IMR-90 (cell line): ENCODE measurements at regions not wholly inside any gene's neighbourhood (a gene's known extent, or its start where the extent isn't known, plus 50 kb on each side); places are given as distances from the start of the nearest gene placed in this dataset.

Source experiments
- ATAC-seq: fragments of 200-7000 bp; cut with Tn5 transposase; 2 replicates; pipeline ENCODE4 v1.9.1; 2020; ENCODE audit warnings: low read depth, mild to moderate bottlenecking, moderate library complexity
- BruUV-seq: library from RNA; stranded (reverse); fragments of 400-500 nt; replicated peaks from 2 replicates; lab custom pipeline; 2021; lab: Mats Ljungman, UMichigan
- CTCF ChIA-PET: fragments of 300-600 bp; formaldehyde crosslinking; extraction: SDS; loops from one replicate; lab custom pipeline; 2021; ENCODE audit warnings: antibody characterized with exemption; lab: Yijun Ruan, JAX
- POLR2A ChIA-PET: fragments of 300-600 bp; sonication (Branson Sonifier 250); formaldehyde crosslinking; loops from one replicate; lab custom pipeline; 2022; ENCODE audit warnings: antibody characterized with exemption; ENCODE audit not compliant: unreplicated experiment; lab: Charles Lee
- DNase-seq: peaks from one replicate; pipeline ENCODE4 v3.0.0; 2013
- H2AFZ ChIP-seq: replicated peaks from 2 replicates; pipeline ENCODE3; 2013; ENCODE audit warnings: low read length, mild to moderate bottlenecking; ENCODE audit not compliant: poor library complexity
- H2AK5ac ChIP-seq: 2 replicates; pipeline ENCODE4 v1.6.1; 2013; ENCODE audit warnings: low read depth, low read length, inconsistent platforms
- H2AK9ac ChIP-seq: replicated peaks from 2 replicates; pipeline ENCODE3; 2013; ENCODE audit warnings: mild to moderate bottlenecking, low read depth, low read length, moderate library complexity; ENCODE audit not compliant: poor library complexity
- H2BK120ac ChIP-seq: 2 replicates; pipeline ENCODE4 v1.6.1; 2013; ENCODE audit warnings: low read depth, low read length, inconsistent platforms
- H2BK15ac ChIP-seq: 3 replicates; pipeline ENCODE4 v1.6.1; 2013; ENCODE audit warnings: low read depth, low read length, inconsistent platforms
- H2BK20ac ChIP-seq: 2 replicates; pipeline ENCODE4 v1.6.1; 2013; ENCODE audit warnings: low read depth, mild to moderate bottlenecking, inconsistent platforms, low read length, moderate library complexity
- H2BK5ac ChIP-seq: 2 replicates; pipeline ENCODE4 v1.6.1; 2013; ENCODE audit warnings: mild to moderate bottlenecking, low read depth, low read length, inconsistent platforms; ENCODE audit not compliant: poor library complexity, severe bottlenecking
- H3K14ac ChIP-seq: replicated peaks from 2 replicates; pipeline ENCODE4 v1.6.1; 2013; ENCODE audit warnings: low read depth, low read length, inconsistent platforms
- H3K18ac ChIP-seq: 2 replicates; pipeline ENCODE4 v1.6.1; 2013; ENCODE audit warnings: low read depth, low read length, control low read depth
- H3K23ac ChIP-seq: 2 replicates; pipeline ENCODE4 v1.6.1; 2013; ENCODE audit warnings: low read depth, low read length, inconsistent platforms
- H3K27ac ChIP-seq: 2 replicates; pipeline ENCODE4 v1.5.1; 2013; ENCODE audit warnings: mild to moderate bottlenecking, control low read depth, low read length; ENCODE audit not compliant: insufficient read depth
- H3K27me3 ChIP-seq: 2 replicates; pipeline ENCODE4 v1.6.1; 2013; ENCODE audit warnings: low read length; ENCODE audit not compliant: control insufficient read depth, insufficient read depth
- H3K36me3 ChIP-seq: 2 replicates; pipeline ENCODE4 v1.6.1; 2013; ENCODE audit warnings: low read length, mixed read lengths; ENCODE audit not compliant: control insufficient read depth, insufficient read depth
- H3K4ac ChIP-seq: 2 replicates; pipeline ENCODE4 v1.6.1; 2013; ENCODE audit warnings: low read depth, low read length, inconsistent platforms
- H3K4me1 ChIP-seq: 2 replicates; pipeline ENCODE4 v1.6.1; 2013; ENCODE audit warnings: low read length, mixed read lengths; ENCODE audit not compliant: control insufficient read depth, insufficient read depth
- H3K4me2 ChIP-seq: 2 replicates; pipeline ENCODE4 v1.6.1; 2013; ENCODE audit warnings: low read depth, mild to moderate bottlenecking, control low read depth, low read length, moderate library complexity
- H3K4me3 ChIP-seq: 2 replicates; pipeline ENCODE4 v1.5.1; 2013; ENCODE audit warnings: low read depth, mild to moderate bottlenecking, control low read depth, low read length, moderate library complexity; ENCODE audit not compliant: insufficient read depth
- H3K56ac ChIP-seq: 2 replicates; pipeline ENCODE4 v1.6.1; 2013; ENCODE audit warnings: low read length, inconsistent platforms; ENCODE audit not compliant: insufficient read depth; ENCODE audit errors: extremely low read depth
- H3K79me1 ChIP-seq, 2 experiments: 2 replicates each; pipeline ENCODE4 v1.6.1; 2013; ENCODE audit warnings: low read length in 2 of 2, inconsistent platforms in 1 of 2, low read depth in 1 of 2
- H3K9ac ChIP-seq: 2 replicates; pipeline ENCODE4 v1.6.1; 2013; ENCODE audit warnings: low read depth, low read length, control low read depth
- H3K9me1 ChIP-seq: 2 replicates; pipeline ENCODE4 v1.6.1; 2013; ENCODE audit warnings: low read length, inconsistent platforms; ENCODE audit not compliant: insufficient read depth
- H3K9me3 ChIP-seq: 2 replicates; pipeline ENCODE4 v1.6.1; 2013; ENCODE audit warnings: low read length; ENCODE audit not compliant: control insufficient read depth, insufficient read depth
- H4K20me1 ChIP-seq: 2 replicates; pipeline ENCODE4 v1.6.1; 2013; ENCODE audit warnings: low read length, inconsistent platforms; ENCODE audit not compliant: insufficient read depth
- H4K5ac ChIP-seq: 2 replicates; pipeline ENCODE4 v1.6.1; 2013; ENCODE audit warnings: mild to moderate bottlenecking, low read depth, low read length, control low read depth
- H4K8ac ChIP-seq, 2 experiments: 2 replicates each; pipeline ENCODE4 v1.6.1; 2013; ENCODE audit warnings: low read depth in 2 of 2, low read length in 2 of 2, control low read depth in 1 of 2, inconsistent platforms in 1 of 2
- H4K91ac ChIP-seq: 2 replicates; pipeline ENCODE4 v1.6.1; 2013; ENCODE audit warnings: low read depth, low read length, inconsistent platforms; ENCODE audit not compliant: insufficient read depth
- BHLHE40 ChIP-seq: fragments of 150-350 bp; IDR thresholded peaks from 2 replicates; pipeline ENCODE4 v1.6.1; 2016; ENCODE audit warnings: mild to moderate bottlenecking, low read depth, low read length
- CEBPB ChIP-seq: IDR thresholded peaks from 2 replicates; pipeline ENCODE4 v1.6.1; 2012; ENCODE audit warnings: low read depth, low read length, improper control_type of control experiment
- CHD1 ChIP-seq: IDR thresholded peaks from 2 replicates; pipeline ENCODE4 v1.6.1; 2012; ENCODE audit warnings: low read depth, low read length, improper control_type of control experiment
- FOS ChIP-seq: fragments of 150-350 bp; IDR thresholded peaks from 2 replicates; pipeline ENCODE4 v1.6.1; 2016; ENCODE audit warnings: low read depth, low read length
- MAFK ChIP-seq: IDR thresholded peaks from 2 replicates; pipeline ENCODE4 v1.6.1; 2012; ENCODE audit warnings: low read depth, low read length, improper control_type of control experiment
- MAZ ChIP-seq: IDR thresholded peaks from 2 replicates; pipeline ENCODE4 v1.6.1; 2012; ENCODE audit warnings: low read depth, mild to moderate bottlenecking, low read length, improper control_type of control experiment, moderate library complexity, borderline replicate concordance
- MXI1 ChIP-seq: IDR thresholded peaks from 2 replicates; pipeline ENCODE4 v1.6.1; 2012; ENCODE audit warnings: low read depth, mild to moderate bottlenecking, low read length, moderate library complexity, borderline replicate concordance
- NFE2L2 ChIP-seq: fragments of 150-350 bp; IDR thresholded peaks from 2 replicates; pipeline ENCODE4 v1.6.1; 2016; ENCODE audit warnings: low read depth, mild to moderate bottlenecking, low read length
- POLR2A ChIP-seq: IDR thresholded peaks from 2 replicates; pipeline ENCODE4 v1.6.1; 2012; ENCODE audit warnings: mild to moderate bottlenecking, low read depth, low read length
- RAD21 ChIP-seq: IDR thresholded peaks from 2 replicates; pipeline ENCODE4 v1.6.1; 2012; ENCODE audit warnings: low read length, improper control_type of control experiment
- RCOR1 ChIP-seq: IDR thresholded peaks from 2 replicates; pipeline ENCODE4 v1.6.1; 2012; ENCODE audit warnings: mild to moderate bottlenecking, low read length, improper control_type of control experiment; ENCODE audit not compliant: insufficient replicate concordance
- RFX5 ChIP-seq: IDR thresholded peaks from 2 replicates; pipeline ENCODE4 v1.8.0; 2012; ENCODE audit warnings: low read depth, mild to moderate bottlenecking, low read length, moderate library complexity
- SMC3 ChIP-seq: fragments of 150-350 bp; IDR thresholded peaks from 2 replicates; pipeline ENCODE4 v1.6.1; 2016; ENCODE audit warnings: low read depth, mild to moderate bottlenecking, antibody characterized with exemption, low read length, moderate library complexity
- USF2 ChIP-seq: fragments of 150-350 bp; IDR thresholded peaks from 2 replicates; pipeline ENCODE4 v1.6.1; 2017; ENCODE audit warnings: mild to moderate bottlenecking, antibody characterized with exemption, low read length, low read depth
- WGBS, 2 experiments: methylation state at CpG; one replicate each; pipeline versions ENCODE4 v1.1.5 to v1.1.7; 2013; ENCODE audit warnings: missing lambda C conversion rate in 2 of 2; ENCODE audit not compliant: insufficient read length in 1 of 2; ENCODE audit errors: extremely low coverage in 2 of 2; 5-methylcytosine and 5-hydroxymethylcytosine counted together
- dilution Hi-C: fragments of 300-500 bp; cut with HindIII; formaldehyde crosslinking; loops from one replicate; pipeline ENCODE4 v1.14.3; 2018; ENCODE audit warnings: low sequenced_read_pairs; ENCODE audit not compliant: unreplicated experiment
- in situ Hi-C: fragments of 300-500 bp; cut with MboI; formaldehyde crosslinking; loops from 3 replicates; pipeline ENCODE4 v1.14.3; 2019; ENCODE audit warnings: low sequenced_read_pairs, inconsistent platforms, mixed read lengths
- intact Hi-C: fragments of 100-400 bp; cut with micrococcal nuclease; formaldehyde crosslinking; loops from 2 replicates; pipeline ENCODE4 v1.10.0; 2022
- TF ChIP-seq, protein P1 (sequence below): fragments of 150-350 bp; IDR thresholded peaks from 2 replicates; pipeline ENCODE4 v1.6.1; 2016; ENCODE audit warnings: low read depth, mild to moderate bottlenecking, low read length, moderate library complexity, borderline replicate concordance
- TF ChIP-seq, protein P2 (sequence below): conservative IDR thresholded peaks from 2 replicates; pipeline ENCODE4 v1.5.1; 2012; ENCODE audit warnings: mild to moderate bottlenecking, low read depth, low read length, improper control_type of control experiment

- POLR2A ChIA-PET, result no interaction called here
- no peak overlapping the region for H3K4me2 ChIP-seq
Observed at GRCh38 chr14:76930549-76930948, 98.0 kb downstream of the IRF2BPL start.

More at GRCh38 chr14:76930549-76930948, 98.0 kb downstream of the IRF2BPL start:
- H3K36me3 ChIP-seq, result no peaks in the 10 kb centered on the region
- no peak overlapping the region for H4K8ac ChIP-seq
- H3K4ac ChIP-seq, result no peak overlapping the region
- H3K23ac ChIP-seq, result no peak overlapping the region
- H3K27ac ChIP-seq, result no peak overlapping the region
- no peaks in the 10 kb centered on the region for H4K20me1 ChIP-seq
- H3K18ac ChIP-seq, result no peak overlapping the region
- no peak overlapping the region for H2BK5ac ChIP-seq
- in situ Hi-C loops, result no loop called here
- no peak overlapping the region for H3K56ac ChIP-seq
- WGBS, 2 experiments, result 80% methylated on average over 2 of the region's 9 CpGs; no CpG with 5 or more reads in 1 of the 2 experiments
- H3K4me1 ChIP-seq, result peaks cover 11% of the 10 kb centered on the region; the same call in 1 of the 2 replicates
- dilution Hi-C loops, result no loop called here
- 0 out of 2 replicates have a peak, but pooled peaks cover 5% of the 10 kb centered on the region for H3K9me1 ChIP-seq
- CTCF ChIA-PET, result no interaction called here
- TF ChIP-seq POLR2A (no peak), MXI1 (no peak), SMC3 (no peak), MAFK (no peak), CHD1 (no peak), USF2 (no peak), NFE2L2 (no peak), RCOR1 (no peak), RFX5 (no peak), MAZ (no peak), CEBPB (no peak), FOS (no peak), BHLHE40 (no peak), RAD21 (no peak)
- TF ChIP-seq, protein P1, sequence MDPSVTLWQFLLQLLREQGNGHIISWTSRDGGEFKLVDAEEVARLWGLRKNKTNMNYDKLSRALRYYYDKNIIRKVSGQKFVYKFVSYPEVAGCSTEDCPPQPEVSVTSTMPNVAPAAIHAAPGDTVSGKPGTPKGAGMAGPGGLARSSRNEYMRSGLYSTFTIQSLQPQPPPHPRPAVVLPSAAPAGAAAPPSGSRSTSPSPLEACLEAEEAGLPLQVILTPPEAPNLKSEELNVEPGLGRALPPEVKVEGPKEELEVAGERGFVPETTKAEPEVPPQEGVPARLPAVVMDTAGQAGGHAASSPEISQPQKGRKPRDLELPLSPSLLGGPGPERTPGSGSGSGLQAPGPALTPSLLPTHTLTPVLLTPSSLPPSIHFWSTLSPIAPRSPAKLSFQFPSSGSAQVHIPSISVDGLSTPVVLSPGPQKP, result no peak
- TF ChIP-seq, protein P2, sequence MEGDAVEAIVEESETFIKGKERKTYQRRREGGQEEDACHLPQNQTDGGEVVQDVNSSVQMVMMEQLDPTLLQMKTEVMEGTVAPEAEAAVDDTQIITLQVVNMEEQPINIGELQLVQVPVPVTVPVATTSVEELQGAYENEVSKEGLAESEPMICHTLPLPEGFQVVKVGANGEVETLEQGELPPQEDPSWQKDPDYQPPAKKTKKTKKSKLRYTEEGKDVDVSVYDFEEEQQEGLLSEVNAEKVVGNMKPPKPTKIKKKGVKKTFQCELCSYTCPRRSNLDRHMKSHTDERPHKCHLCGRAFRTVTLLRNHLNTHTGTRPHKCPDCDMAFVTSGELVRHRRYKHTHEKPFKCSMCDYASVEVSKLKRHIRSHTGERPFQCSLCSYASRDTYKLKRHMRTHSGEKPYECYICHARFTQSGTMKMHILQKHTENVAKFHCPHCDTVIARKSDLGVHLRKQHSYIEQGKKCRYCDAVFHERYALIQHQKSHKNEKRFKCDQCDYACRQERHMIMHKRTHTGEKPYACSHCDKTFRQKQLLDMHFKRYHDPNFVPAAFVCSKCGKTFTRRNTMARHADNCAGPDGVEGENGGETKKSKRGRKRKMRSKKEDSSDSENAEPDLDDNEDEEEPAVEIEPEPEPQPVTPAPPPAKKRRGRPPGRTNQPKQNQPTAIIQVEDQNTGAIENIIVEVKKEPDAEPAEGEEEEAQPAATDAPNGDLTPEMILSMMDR, result no peak
- H3K14ac ChIP-seq, result no peak overlapping the region
- no peak for ATAC-seq
- no peaks in the 10 kb centered on the region for H3K27me3 ChIP-seq
- H2BK120ac ChIP-seq, result no peak overlapping the region
- H2AK9ac ChIP-seq, result no peak overlapping the region
- no TSS peak for BruUV-seq
- intact Hi-C loops, result no loop called here
- H4K5ac ChIP-seq, result no peak overlapping the region
- H2AK5ac ChIP-seq, result no peak overlapping the region
- H2BK20ac ChIP-seq, result no peak overlapping the region
- no peaks in the 10 kb centered on the region for H3K9me3 ChIP-seq
- H4K91ac ChIP-seq, result no peak overlapping the region
- no peak overlapping the region for H2BK15ac ChIP-seq
- no peaks in the 10 kb centered on the region for H3K79me1 ChIP-seq
- no peak overlapping the region for H3K9ac ChIP-seq
- no peak overlapping the region for H2AFZ ChIP-seq
- no peak overlapping the region for H3K4me3 ChIP-seq
- DNase-seq, result no peak
